AG10803 (cell line): ENCODE measurements at regions not wholly inside any gene's neighbourhood (a gene's known extent, or its start where the extent isn't known, plus 50 kb on each side); places are given as distances from the start of the nearest gene placed in this dataset.

ENCODE experiments used
- DNase-seq: peaks from one replicate; pipeline ENCODE4 v3.0.0; 2010; ENCODE audit warnings: low read depth
- H3K4me3 ChIP-seq: 2 replicates; pipeline ENCODE4 v1.5.1; 2011; ENCODE audit warnings: mild to moderate bottlenecking, low read length, control low read depth
- CTCF ChIP-seq: conservative IDR thresholded peaks from 2 replicates; pipeline ENCODE4 v1.5.1; 2011; ENCODE audit warnings: mild to moderate bottlenecking, low read length, control low read depth, inconsistent platforms

GRCh38 chr7:395643-396042 is 105.7 kb downstream of the FOXL3 start:
- no peak overlapping the region for H3K4me3 ChIP-seq
- no peak for TF ChIP-seq CTCF
- no peak for DNase-seq

- H3K4me3 ChIP-seq: no peak overlapping the region
- TF ChIP-seq CTCF: no peak
Observed at GRCh38 chr7:398888-399287, 108.9 kb downstream of the FOXL3 start.

GRCh38 chr7:400901-401485 is 111.0 kb downstream of the FOXL3 start:
- no peak for DNase-seq
- TF ChIP-seq CTCF: no peak
- H3K4me3 ChIP-seq: no peak overlapping the region

More at GRCh38 chr7:398888-399287, 108.9 kb downstream of the FOXL3 start:
- DNase-seq: no peak

- no peak for DNase-seq
- no peak for TF ChIP-seq CTCF
Observed at GRCh38 chr7:401495-401894, 111.5 kb downstream of the FOXL3 start.

GRCh38 chr7:404812-405488 is 114.7 kb downstream of the PDGFA start:
- TF ChIP-seq CTCF: no peak
- H3K4me3 ChIP-seq: no peak overlapping the region
- DNase-seq: no peak

More at GRCh38 chr7:401495-401894, 111.5 kb downstream of the FOXL3 start:
- H3K4me3 ChIP-seq: no peak overlapping the region

- H3K4me3 ChIP-seq: no peak overlapping the region
- DNase-seq: no peak
- no peak for TF ChIP-seq CTCF
Observed at GRCh38 chr7:405489-406211, 114.0 kb downstream of the PDGFA start.
